Peyer's patch (tissue), 4 donors: ENCODE measurements at regions not wholly inside any gene's neighbourhood (a gene's known extent, or its start where the extent isn't known, plus 50 kb on each side); places are given as distances from the start of the nearest gene placed in this dataset.

Experiments
- DNase-seq, 3 donors: peaks; one replicate each; pipeline ENCODE4 v3.0.0-alpha.2; 2017 to 2019
- H3K27ac ChIP-seq, 4 donors: fragments of 200-600 bp; sonication (generic); one replicate each; pipeline ENCODE4 v1.5.1; 2016 to 2019
- H3K27me3 ChIP-seq, 2 donors: fragments of 200-600 bp; sonication (generic); one replicate each; pipeline ENCODE4 v1.5.1; 2019
- H3K36me3 ChIP-seq, 3 donors: fragments of 200-600 bp; sonication (generic); one replicate each; pipeline ENCODE4 v1.5.1; 2016 to 2019
- H3K4me1 ChIP-seq, 4 donors: fragments of 200-600 bp; sonication (generic); one replicate each; pipeline ENCODE4 v1.5.1; 2016 to 2019
- H3K4me3 ChIP-seq, 4 donors: fragments of 200-600 bp; sonication (generic); 1 replicate in 3 of 4; 2 replicates in 1 of 4; pipeline ENCODE4 v1.5.1; 2016 to 2019; ENCODE audit warnings: mild to moderate bottlenecking in 1 of 4
- H3K9me3 ChIP-seq, 4 donors: fragments of 200-600 bp; sonication (generic); one replicate each; pipeline ENCODE4 v1.5.1; 2016 to 2019; ENCODE audit warnings: mild to moderate bottlenecking in 1 of 4
- POLR2A ChIP-seq, 2 donors: fragments of 450-650 bp; IDR thresholded peaks; one replicate each; pipeline ENCODE4 v1.5.1; 2017; ENCODE audit warnings: antibody characterized with exemption in 2 of 2, mild to moderate bottlenecking in 2 of 2, moderate library complexity in 2 of 2
- TF ChIP-seq, protein P1 (sequence below), 6 experiments: fragments of 450-650 bp in 4 of 6; fragments of 200-600 bp in 2 of 6; sonication (generic) in 1 of 6; IDR thresholded peaks; one replicate each; pipeline ENCODE4 v1.5.1; 2017 to 2019; ENCODE audit warnings: antibody characterized with exemption in 6 of 6, mild to moderate bottlenecking in 3 of 6, moderate library complexity in 1 of 6

DNA sequence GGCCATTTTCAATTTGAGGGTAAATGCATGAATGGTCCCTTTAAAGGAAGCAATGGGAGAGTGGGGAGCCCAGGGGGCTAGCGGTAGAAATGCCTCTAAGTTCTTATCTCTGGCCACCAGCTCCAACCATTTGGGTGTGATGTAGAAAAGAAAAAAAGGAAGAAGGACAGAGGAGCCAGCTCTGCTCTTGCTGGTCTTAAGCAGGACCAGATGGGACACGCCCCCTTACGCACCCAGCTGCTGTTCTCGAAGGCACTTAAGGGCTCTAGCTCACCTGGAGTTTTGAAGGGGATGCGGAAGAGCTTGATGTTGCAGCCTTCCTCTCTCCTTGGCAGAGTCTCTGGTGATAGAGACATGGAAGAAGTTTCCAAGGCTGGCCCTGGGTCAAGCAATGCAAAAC is 59.5 kb upstream of the RNF144B start:
- Histone ChIP-seq H3K4me3 (no peak overlapping the region), H3K27ac (peak overlapping the region in 3 of 4 donors; percentile 25 to 61 (median 38)), H3K36me3 (no peaks in the 10 kb centered on the region), H3K27me3 (no peaks in the 10 kb centered on the region), H3K4me1 (no peaks in the 10 kb centered on the region), H3K9me3 (no peaks in the 10 kb centered on the region)
- TF ChIP-seq POLR2A (IDR thresholded peaks at IDR 0.05): no peak
- TF ChIP-seq, protein P1, sequence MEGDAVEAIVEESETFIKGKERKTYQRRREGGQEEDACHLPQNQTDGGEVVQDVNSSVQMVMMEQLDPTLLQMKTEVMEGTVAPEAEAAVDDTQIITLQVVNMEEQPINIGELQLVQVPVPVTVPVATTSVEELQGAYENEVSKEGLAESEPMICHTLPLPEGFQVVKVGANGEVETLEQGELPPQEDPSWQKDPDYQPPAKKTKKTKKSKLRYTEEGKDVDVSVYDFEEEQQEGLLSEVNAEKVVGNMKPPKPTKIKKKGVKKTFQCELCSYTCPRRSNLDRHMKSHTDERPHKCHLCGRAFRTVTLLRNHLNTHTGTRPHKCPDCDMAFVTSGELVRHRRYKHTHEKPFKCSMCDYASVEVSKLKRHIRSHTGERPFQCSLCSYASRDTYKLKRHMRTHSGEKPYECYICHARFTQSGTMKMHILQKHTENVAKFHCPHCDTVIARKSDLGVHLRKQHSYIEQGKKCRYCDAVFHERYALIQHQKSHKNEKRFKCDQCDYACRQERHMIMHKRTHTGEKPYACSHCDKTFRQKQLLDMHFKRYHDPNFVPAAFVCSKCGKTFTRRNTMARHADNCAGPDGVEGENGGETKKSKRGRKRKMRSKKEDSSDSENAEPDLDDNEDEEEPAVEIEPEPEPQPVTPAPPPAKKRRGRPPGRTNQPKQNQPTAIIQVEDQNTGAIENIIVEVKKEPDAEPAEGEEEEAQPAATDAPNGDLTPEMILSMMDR (IDR thresholded peaks at IDR 0.05): no peak
- DNase-seq: peak in 2 of 3 donors; percentile 59 to 85

DNA sequence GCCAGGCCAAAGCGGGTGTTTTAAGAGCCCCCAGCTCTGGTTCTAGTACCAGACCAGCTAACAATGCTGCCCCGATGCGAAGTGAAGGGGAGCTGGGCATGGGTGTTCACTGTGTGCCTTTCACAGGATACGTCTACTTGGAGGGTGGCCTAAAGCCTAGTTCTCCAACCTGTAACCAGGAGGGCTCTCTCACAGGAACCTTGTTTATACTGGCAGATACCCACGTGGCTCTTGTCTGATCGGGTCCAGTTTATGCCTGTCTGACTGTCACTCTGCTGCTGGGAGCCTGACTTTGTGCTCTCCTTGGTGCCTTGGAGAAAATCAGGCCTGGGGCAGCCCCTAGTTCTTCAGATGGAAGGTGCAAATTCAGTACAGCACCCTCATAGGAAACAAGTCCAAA is 60.2 kb upstream of the RNF144B start:
- Histone ChIP-seq H3K27ac (no peak overlapping the region), H3K4me1 (no peaks in the 10 kb centered on the region), H3K27me3 (no peaks in the 10 kb centered on the region), H3K9me3 (no peaks in the 10 kb centered on the region), H3K36me3 (no peaks in the 10 kb centered on the region), H3K4me3 (no peak overlapping the region)
- DNase-seq: no peak
- TF ChIP-seq POLR2A (IDR thresholded peaks at IDR 0.05): no peak
- TF ChIP-seq, protein P1 (IDR thresholded peaks at IDR 0.05): no peak

DNA sequence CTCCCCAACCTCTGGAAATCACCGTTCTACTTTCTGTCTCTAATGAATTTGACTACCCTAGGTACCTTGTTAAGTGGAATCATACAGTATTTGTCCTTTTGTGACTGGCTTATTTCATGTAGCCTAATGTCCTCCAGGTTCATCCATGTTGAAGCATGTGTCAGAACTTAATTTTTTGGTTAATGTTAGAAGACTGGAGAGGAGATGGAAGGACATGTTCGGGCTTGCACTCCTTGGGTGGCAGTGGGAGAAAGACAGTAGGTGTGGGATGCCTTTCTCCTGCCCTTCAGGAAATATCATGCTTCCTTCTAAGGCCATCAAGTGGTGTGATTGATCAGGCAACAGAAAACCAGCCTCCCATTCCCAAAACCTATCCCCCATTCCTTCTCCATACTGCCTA is 61.1 kb upstream of the RNF144B start:
- no peak for DNase-seq
- no peak for TF ChIP-seq POLR2A (IDR thresholded peaks at IDR 0.05)
- TF ChIP-seq, protein P1 (IDR thresholded peaks at IDR 0.05): no peak
- Histone ChIP-seq H3K9me3 (no peaks in the 10 kb centered on the region), H3K36me3 (no peaks in the 10 kb centered on the region), H3K27ac (no peak overlapping the region), H3K4me1 (no peaks in the 10 kb centered on the region), H3K4me3 (no peak overlapping the region), H3K27me3 (no peaks in the 10 kb centered on the region)

DNA sequence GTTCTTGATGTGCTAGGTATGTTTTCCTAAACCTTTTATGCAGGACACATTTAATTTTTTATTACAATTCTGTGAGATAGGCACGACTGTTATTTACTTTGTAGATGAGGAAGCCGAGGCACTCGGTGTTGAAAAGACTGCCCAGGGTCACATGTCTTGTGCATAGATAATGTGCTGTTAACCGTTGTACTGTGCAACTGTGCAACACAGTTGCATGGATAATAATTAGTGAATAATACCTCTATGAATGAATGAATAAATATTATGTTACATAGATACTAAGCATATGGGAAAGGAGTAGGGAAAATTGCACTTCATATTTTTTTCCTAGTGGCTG is 60.3 kb upstream of the DEK start:
- Histone ChIP-seq H3K27me3 (no peaks in the 10 kb centered on the region), H3K4me1 (no peaks in the 10 kb centered on the region), H3K27ac (no peak overlapping the region), H3K36me3 (no peaks in the 10 kb centered on the region), H3K4me3 (no peak overlapping the region), H3K9me3 (no peaks in the 10 kb centered on the region)
- no peak for TF ChIP-seq POLR2A (IDR thresholded peaks at IDR 0.05)
- TF ChIP-seq, protein P1 (IDR thresholded peaks at IDR 0.05): no peak
- DNase-seq: no peak

DNA sequence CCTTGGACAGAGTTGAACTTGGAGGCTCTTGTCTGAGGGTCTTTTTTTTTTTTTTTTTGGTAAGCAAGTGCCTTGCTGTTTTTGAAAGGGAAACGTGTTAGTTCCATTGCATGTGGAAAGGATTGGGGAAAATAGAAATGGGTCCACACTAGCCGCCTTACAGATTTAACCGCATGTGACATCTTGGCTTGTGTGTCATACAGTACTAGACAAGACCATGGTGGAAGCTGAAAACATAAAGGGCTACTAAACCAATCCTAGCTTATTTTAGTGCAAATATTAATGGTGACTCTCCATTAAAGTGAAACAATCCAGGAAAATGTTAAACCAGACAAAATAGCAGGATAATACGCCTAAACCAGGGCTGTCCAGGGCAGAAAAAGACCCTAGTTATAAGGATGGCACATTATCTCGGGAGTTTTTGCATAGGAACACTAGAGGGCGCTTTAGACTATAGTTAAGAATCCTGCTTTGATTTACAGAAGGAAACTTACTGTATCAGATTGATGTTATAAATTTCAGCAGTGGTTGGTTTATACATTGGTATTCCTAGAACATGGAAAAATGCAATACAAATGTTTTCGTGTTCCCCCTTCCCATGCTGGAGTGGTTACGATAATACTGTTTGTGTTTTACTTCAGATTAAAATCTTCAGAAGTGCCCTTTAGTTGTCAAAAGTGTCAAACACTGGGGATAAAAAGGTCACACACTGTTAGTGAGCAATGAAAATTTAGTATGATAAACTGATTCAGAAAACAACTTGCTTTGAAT is 59.8 kb upstream of the DEK start:
- no peaks in the 10 kb centered on the region for H3K9me3 ChIP-seq
- no peak overlapping the region for H3K4me3 ChIP-seq
- H3K27ac ChIP-seq: no peak overlapping the region
- H3K4me1 ChIP-seq: no peaks in the 10 kb centered on the region
- H3K27me3 ChIP-seq: no peaks in the 10 kb centered on the region
- no peaks in the 10 kb centered on the region for H3K36me3 ChIP-seq
- no peak for DNase-seq
- TF ChIP-seq POLR2A (IDR thresholded peaks at IDR 0.05): no peak
- TF ChIP-seq, protein P1 (IDR thresholded peaks at IDR 0.05): peak; percentile 47 to 84 (median 76)
